GM18526 (cell line): ENCODE measurements at regions not wholly inside any gene's neighbourhood (a gene's known extent, or its start where the extent isn't known, plus 50 kb on each side); places are given as distances from the start of the nearest gene placed in this dataset.

ENCODE experiments used
- POLR2A ChIP-seq: IDR thresholded peaks from 3 replicates; pipeline ENCODE4 v1.6.1; 2011; ENCODE audit not compliant: insufficient read length; ENCODE audit errors: extremely low read depth

DNA sequence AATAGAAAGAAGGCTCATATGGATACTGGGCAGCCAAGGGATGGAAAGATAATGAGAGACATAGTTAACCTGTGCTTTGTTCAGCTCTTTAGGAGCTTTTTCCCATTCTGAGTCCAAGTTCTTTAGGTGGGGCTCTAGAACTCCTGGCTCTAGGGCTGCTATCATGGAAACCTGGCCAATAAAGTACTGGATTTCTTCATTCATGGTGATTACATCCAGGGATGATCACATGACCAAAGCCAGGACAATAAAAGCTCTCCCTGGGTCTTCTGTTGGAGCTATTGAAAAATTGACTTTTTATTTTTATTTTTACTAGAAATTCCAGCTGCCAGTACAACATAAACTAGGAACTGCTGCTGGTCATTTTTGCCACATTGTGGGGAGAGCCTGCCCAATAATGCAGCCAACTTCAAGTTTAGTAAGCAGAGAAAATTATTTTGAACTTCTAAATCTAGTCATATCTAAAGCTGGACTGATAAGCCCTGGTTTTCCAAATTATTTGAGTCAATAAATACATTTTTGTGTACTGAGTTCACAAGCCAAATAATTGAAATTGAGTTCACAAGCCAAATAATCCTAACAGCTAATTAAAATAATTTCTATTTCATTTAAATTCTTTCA, 224.9 kb upstream of the STARD13 start:
- TF ChIP-seq POLR2A = no peak

DNA sequence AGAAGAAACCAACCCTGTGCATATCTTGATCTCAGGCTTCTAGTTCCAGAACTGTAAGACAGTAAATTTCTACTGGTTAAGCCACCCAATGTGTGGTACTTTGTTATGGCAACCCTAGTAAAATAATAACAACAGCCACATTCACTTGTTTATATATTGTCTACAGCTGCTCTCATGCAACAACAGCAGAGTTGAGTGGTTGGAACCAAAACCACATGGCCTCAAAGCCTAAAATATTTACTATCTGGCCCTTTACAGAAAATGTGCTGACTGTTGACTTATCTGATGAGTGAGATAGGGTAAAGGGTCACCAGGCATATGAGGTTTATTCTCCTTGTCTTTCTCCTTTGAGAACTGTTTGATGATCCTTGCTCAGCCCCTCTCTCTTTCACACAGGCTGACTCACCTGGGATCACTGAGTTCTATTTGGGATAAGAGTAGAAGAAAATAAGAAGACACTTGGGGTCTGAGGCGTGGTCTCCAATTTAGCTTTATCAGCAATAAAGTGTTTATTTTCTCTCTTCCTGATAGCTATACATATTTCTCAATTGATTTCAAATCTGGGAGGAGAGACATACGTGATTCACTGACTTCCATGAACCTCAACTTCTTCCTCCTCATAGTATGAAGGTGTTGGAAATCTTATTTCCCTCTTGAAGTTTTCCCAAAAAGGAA, 227.5 kb upstream of the STARD13 start:
- no peak for TF ChIP-seq POLR2A

DNA sequence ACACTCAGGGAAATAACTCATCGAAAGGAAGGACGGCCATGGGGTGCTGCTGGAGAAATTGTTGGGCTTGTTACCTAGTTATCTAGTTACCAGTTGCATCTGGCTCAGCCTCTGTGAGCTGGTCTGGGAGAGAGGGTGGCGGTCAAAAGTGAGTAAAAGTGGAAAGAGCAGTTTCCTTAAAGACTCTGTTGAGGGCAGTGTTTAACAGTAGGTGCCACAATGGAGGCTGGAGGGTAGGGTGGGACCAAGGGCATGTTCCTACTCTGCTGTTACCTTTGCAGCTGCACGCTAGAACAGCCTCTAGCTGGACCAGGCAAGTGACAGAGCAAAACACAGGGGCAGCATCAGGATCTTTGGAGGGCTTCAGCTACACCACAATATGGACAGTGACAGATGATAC, 228.8 kb upstream of the STARD13 start:
- no peak for TF ChIP-seq POLR2A

DNA sequence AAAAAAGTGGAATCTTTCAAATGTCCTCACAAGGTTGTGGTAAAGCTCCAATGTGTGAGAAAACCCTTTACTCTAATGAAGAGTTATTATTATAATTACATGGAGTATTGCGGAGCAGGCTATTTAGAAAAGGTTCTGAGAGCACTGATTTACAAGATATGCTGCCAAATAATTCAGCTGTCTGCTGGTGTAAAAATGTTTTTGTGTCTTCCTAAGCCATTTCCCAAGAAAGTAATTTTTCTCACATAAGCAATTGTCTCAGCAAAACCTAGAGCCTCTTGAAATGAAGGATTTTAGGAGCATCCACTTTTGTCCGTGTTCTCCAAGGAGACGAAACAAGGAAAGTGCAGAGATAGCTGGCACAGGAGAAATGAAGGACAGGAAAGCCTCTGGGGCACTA, 229.6 kb upstream of the STARD13 start:
- TF ChIP-seq POLR2A = no peak

DNA sequence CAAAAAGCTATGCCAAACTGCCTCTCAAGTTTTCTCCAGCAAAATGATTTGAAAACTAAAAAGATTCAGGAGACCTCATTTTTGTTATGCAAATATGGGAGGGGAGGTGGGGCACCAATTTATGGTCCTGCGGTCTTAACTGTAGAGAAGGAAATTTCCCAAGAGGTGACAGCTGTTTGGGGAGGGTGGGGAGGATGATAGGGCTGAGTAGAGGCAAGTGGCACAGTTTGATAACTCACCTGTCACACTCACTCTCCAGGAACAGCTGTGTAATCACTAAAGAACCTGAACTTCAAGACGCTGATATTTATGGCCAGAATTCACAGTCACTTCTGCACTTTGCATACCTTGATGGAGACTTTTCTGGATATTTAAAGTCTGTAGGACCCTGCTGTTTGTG, 232.9 kb upstream of the STARD13 start:
- TF ChIP-seq POLR2A = no peak

DNA sequence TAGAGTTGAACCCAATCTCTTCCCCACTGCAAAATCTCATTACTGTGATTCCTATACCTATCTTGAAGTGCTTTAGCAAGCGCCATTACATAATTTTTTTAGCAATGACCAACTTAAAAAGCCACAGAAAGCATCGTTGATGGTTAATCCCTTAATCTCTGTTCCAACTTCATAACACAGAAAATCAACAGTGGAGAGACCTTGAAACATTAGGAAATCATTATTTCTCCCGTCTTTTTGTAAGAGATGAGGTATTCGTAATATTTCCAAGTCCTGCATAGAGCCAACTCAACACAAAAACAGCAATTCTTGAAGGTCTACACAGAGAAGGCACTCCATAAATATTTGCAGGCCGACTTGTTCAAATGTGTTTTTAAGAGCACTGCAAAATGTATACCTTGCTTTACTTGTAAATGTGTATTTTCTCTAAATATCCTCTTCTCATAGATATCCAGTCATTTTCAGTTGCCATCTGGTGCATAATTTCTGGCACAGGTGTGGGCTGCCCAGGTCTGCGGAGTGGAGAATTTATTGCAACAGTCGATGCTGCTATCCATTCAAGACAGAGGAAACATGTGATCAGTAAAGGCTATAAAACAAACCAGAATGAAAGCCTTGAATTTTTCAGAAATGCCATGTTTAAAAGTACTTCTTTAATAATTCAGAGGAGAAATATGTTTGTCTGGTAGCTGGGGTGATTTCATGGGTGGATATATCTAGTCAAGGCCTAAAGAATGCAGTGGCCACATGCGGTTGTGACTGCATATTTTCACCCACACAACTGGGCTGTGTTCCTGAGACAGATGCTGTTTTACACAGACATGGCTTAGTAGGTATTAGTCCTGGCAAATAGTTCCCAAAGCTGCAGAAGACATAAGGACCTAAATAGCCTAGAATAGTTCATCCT, 234.3 kb upstream of the STARD13 start:
- no peak for TF ChIP-seq POLR2A

DNA sequence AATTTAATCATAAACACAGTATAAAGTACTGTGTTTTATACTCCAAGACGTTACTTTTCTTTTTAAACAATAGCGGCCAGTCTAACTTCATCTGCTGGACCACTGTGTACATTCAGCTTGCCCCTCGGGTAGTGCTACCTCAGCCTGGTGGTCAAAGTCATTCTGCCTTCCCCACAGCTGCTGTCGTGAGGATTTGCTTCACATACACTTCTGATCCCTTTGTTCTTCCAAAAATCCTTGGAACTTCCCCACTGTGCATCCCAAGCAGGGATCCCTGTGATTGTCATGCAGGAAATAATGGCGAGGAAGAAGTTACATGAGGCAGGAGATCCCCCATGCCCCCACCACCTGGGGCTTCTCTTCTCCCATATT, 234.9 kb upstream of the STARD13 start:
- TF ChIP-seq POLR2A = no peak

DNA sequence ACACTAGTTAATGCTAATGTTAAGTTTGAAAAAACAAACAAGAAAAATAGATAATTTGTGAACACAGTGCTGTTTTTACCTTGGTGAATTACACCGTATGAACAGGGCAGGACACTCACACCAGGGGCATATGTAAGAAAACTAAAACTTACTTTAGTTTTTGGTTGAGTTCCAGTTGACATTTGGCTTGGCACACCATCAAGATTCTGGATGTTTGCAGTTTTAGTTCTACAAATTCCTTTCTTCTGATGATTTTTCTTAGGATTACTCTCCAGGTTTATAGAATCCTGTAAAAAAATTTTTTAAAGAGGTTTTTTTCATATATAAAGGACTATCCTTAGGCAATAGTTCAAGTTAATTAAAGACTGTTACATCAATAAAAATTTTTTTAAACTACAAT, 238.5 kb upstream of the STARD13 start:
- no peak for TF ChIP-seq POLR2A

DNA sequence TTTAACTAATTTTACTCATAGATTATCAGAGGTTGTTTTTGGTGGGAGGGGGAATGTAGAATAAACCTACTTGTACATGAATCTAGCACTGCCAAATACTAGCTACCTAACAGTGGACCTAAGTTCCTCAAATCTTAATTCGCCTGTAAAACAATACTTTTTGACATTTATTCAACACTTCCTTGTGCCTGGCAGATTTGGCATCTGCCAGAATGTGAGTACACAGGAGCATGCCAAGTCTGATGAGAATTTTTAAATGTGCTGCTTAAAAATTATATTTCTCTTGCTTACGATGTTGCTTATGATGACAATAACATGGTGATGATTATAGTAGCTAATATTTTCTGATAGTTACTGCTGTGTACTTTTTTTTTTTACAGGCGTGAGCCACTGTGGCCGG, 240.2 kb upstream of the STARD13 start:
- TF ChIP-seq POLR2A = no peak

DNA sequence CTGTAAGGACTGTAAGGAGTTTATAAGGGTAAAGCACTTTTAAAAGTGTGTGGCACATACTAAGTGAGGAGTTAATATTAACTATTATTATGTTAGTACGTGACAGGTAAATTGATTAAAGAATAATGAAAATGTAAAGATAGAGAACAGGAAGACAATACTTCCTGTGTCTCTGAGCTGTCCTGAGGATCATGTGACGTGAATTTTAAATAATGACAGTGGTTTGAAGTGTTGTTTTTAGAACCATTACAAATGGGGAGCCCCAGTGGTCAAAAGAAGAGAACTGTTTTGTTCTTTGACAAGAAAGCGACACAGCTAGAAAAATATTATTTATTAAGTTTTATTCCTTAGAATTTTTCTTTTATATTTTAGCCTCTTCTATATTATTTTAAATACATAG, 241.2 kb upstream of the STARD13 start:
- no peak for TF ChIP-seq POLR2A

DNA sequence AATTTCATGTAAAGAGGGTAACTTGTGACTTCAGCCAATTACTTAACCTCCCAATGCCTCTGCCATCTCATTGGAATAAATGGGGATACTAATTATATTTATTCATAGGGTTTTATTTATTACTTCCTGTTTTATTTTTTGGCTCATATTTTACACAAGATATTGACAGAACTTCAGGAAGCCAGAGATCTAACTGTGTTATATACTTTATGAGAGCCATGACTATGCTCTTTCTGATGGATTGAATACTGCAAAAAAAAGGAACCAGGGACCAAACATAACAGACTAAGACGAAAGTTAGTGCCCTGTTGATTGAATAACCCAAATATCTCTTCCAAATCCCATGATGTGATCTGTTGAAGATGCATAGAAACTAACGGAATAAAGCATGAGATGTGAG, 243.3 kb upstream of the STARD13 start:
- TF ChIP-seq POLR2A = no peak

DNA sequence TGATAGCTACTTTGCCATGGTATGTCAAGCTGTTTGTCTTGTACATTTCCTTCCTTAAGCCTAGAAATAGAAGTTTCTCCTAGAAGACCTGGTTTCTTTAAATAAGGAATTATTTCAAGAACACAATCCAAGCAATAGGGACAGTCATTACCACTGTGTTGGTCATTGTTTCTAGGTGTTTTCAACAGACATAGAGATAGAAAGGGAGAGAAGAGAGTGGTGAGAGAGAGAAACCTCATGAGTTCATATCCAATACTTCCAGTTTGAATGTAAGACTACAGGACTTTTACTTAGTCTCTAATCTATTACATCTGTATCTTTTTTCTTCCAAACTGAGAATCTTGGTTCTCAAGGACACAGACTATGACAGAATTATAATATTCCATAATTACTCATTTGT, 245.9 kb upstream of the STARD13 start:
- no peak for TF ChIP-seq POLR2A

DNA sequence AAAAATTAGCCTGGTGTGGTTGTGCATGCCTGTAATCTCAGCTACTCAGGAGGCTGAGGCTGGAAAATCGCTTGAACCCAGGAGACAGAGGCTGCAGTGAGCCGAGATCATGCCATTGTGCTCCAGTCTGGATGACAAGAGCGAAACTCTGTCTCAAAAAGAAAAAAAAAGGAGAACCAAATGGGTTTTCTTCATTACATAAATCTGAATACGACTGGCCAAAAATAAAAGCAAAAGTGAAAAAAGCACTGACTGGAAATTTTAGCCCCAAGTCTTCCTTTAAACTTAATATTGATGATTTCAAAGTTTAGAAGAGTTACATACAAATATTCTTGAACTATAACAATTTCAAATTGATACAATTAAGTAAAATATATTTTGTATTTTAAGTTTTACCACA, 249.5 kb upstream of the STARD13 start:
- no peak for TF ChIP-seq POLR2A

DNA sequence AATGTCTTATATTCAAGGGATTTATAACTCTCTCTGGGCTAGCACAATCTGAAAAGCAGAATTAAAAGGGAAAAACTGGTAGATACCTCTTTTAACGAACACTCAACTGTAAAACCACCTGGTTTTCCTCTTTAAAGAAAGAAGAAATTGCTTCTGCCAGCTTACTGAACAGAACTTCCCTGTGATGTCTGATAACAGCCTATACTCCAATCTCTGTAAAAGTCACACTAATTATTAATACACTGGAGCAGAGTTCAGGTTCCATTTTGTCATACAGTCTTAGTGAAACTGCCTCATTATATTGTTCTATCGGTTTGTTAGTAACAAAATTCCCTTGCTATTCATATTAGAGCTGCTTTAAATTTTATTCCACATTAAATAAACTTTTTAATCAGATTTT, 251.0 kb upstream of the STARD13 start:
- no peak for TF ChIP-seq POLR2A

DNA sequence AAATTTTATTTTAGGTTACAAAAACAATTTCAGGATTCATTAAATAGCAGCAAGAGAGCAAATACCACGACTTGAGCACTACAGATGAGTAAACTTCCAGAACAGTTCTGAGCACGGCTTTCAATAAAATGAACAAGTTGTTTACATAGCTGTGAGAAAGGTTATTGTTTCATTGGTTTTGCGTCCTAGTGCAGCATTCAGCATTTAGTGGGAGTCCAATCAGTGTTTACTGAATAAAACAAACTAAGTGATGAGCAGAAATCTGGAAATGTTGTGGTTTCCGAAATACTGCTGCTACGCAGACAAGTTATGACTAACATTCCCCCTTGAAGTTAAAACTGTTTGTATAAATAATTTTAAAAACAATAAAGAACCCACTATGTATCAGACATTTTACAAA, 251.5 kb upstream of the STARD13 start:
- no peak for TF ChIP-seq POLR2A

DNA sequence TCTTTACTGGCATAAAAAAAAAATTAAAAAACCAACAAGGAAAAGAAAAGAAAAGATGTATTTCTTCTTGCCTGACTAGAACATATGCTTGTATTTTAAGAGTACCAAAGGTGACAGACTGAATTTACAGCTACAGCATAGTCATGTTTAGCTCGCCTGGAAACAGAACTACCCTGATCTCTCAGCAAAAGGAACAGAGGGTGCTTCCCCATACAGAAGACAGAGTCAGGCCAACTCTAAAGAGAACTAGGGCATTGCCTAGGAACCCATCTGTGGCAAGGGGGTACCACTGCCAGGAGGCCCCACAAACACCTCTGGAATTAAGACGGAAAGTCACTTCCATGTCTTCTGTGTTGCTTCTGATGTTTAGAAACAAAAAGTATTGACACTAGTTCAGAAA, 252.1 kb upstream of the STARD13 start:
- no peak for TF ChIP-seq POLR2A
